H1 (cell line): ENCODE measurements at regions not wholly inside any gene's neighbourhood (a gene's known extent, or its start where the extent isn't known, plus 50 kb on each side); places are given as distances from the start of the nearest gene placed in this dataset.

ENCODE experiments used
- CTCF ChIA-PET: fragments of 300-600 bp; sonication (Branson Sonifier 250); formaldehyde crosslinking; loops from one replicate; lab custom pipeline; 2021; ENCODE audit not compliant: partially characterized antibody; lab: Charles Lee
- POLR2A ChIA-PET: fragments of 300-600 bp; sonication (Branson Sonifier 250); formaldehyde crosslinking; loops from one replicate; lab custom pipeline; 2021; ENCODE audit warnings: inconsistent platforms; ENCODE audit not compliant: partially characterized antibody; lab: Charles Lee
- DNase-seq, 2 experiments: peaks; one replicate each; pipeline versions ENCODE4 v3.0.0 to v3.0.0-alpha.2; 2010 to 2022; ENCODE audit warnings: low spot score in 2 of 2, low read depth in 1 of 2, mixed read lengths in 1 of 2
- FAIRE-seq: peaks from 2 replicates; lab custom pipeline; 2011; peaks lifted over from hg19 to GRCh38; lab: Jason Lieb, UNC
- H2AFZ ChIP-seq: 2 replicates; pipeline ENCODE4 v1.8.1; 2012; ENCODE audit warnings: low read length, inconsistent platforms
- H2AK5ac ChIP-seq: 2 replicates; pipeline ENCODE4 v1.6.1; 2013; ENCODE audit warnings: low read depth, low read length
- H2BK120ac ChIP-seq: replicated peaks from 2 replicates; pipeline ENCODE3; 2013; ENCODE audit warnings: low read depth, low read length, inconsistent platforms
- H2BK12ac ChIP-seq: 2 replicates; pipeline ENCODE4 v1.6.1; 2013; ENCODE audit warnings: low read depth, low read length
- H2BK15ac ChIP-seq: 2 replicates; pipeline ENCODE4 v1.6.1; 2013; ENCODE audit warnings: low read length
- H2BK20ac ChIP-seq: 2 replicates; pipeline ENCODE4 v1.6.1; 2013; ENCODE audit warnings: low read length
- H2BK5ac ChIP-seq: 2 replicates; pipeline ENCODE4 v1.6.1; 2013; ENCODE audit warnings: low read depth, low read length
- H3K14ac ChIP-seq: 2 replicates; pipeline ENCODE4 v1.6.1; 2013; ENCODE audit warnings: inconsistent platforms; ENCODE audit not compliant: insufficient read length
- H3K18ac ChIP-seq: 2 replicates; pipeline ENCODE4 v1.6.1; 2013; ENCODE audit warnings: low read length; ENCODE audit errors: extremely low read depth
- H3K23ac ChIP-seq: 2 replicates; pipeline ENCODE4 v1.6.1; 2013; ENCODE audit warnings: inconsistent platforms; ENCODE audit not compliant: insufficient read length
- H3K23me2 ChIP-seq: 2 replicates; pipeline ENCODE4 v1.6.1; 2013; ENCODE audit warnings: low read depth, low read length
- H3K27ac ChIP-seq: 2 replicates; pipeline ENCODE4 v1.6.1; 2011; ENCODE audit warnings: low read depth, low read length, inconsistent platforms
- H3K27me3 ChIP-seq, 4 experiments: replicated peaks in 1 of 4; 1 replicate in 1 of 4; 2 replicates in 3 of 4; pipeline versions ENCODE4 v1.6.1 to v1.8.1; 2011 to 2013; ENCODE audit warnings: low read length in 3 of 4, mild to moderate bottlenecking in 3 of 4, inconsistent platforms in 2 of 4, mixed read lengths in 2 of 4, moderate library complexity in 1 of 4; ENCODE audit not compliant: control insufficient read depth in 3 of 4, insufficient read depth in 3 of 4; ENCODE audit errors: extremely low read depth in 1 of 4
- H3K36me3 ChIP-seq, 4 experiments: 2 replicates each; pipeline versions ENCODE4 v1.6.1 to v1.8.1; 2011 to 2013; ENCODE audit warnings: mild to moderate bottlenecking in 4 of 4, low read length in 3 of 4, moderate library complexity in 2 of 4, control low read depth in 1 of 4, inconsistent platforms in 1 of 4; ENCODE audit not compliant: insufficient read depth in 4 of 4, control insufficient read depth in 2 of 4
- H3K4ac ChIP-seq: replicated peaks from 2 replicates; pipeline ENCODE3; 2013; ENCODE audit warnings: low read length, low read depth, mixed read lengths, inconsistent platforms; ENCODE audit not compliant: insufficient read length
- H3K4me1 ChIP-seq, 4 experiments: replicated peaks in 1 of 4; 1 replicate in 1 of 4; 2 replicates in 3 of 4; pipeline versions ENCODE4 v1.6.1 to v1.8.1; 2011 to 2013; ENCODE audit warnings: low read length in 3 of 4, inconsistent platforms in 2 of 4, mixed read lengths in 1 of 4; ENCODE audit not compliant: insufficient read depth in 4 of 4, control insufficient read depth in 3 of 4
- H3K4me2 ChIP-seq, 2 experiments: 2 replicates each; pipeline versions ENCODE4 v1.6.1 to v1.8.1; 2011 to 2013; ENCODE audit warnings: low read depth in 2 of 2, low read length in 2 of 2, control low read depth in 1 of 2, inconsistent platforms in 1 of 2, mild to moderate bottlenecking in 1 of 2; ENCODE audit not compliant: insufficient read depth in 1 of 2
- H3K4me3 ChIP-seq, 4 experiments: fragments of 200-600, 300-600 bp in 1 of 4; sonication (generic), shearing (Covaris generic), sonication (Bioruptor Twin) in 1 of 4; 2 replicates each; pipeline versions ENCODE4 v1.5.1 to v1.8.1; 2011 to 2016; ENCODE audit warnings: low read length in 4 of 4, low read depth in 3 of 4, control low read depth in 2 of 4, inconsistent platforms in 2 of 4, mild to moderate bottlenecking in 2 of 4, mixed read lengths in 1 of 4, moderate library complexity in 1 of 4; ENCODE audit not compliant: insufficient read depth in 2 of 4; ENCODE audit errors: extremely low read depth in 1 of 4
- H3K56ac ChIP-seq: replicated peaks from 2 replicates; pipeline ENCODE3; 2013; ENCODE audit warnings: low read depth, mild to moderate bottlenecking, mixed read lengths, low read length, inconsistent platforms; ENCODE audit not compliant: insufficient read length
- H3K79me1 ChIP-seq: 2 replicates; pipeline ENCODE4 v1.6.1; 2013; ENCODE audit warnings: low read depth, low read length, control low read depth
- H3K79me2 ChIP-seq, 2 experiments: 2 replicates each; pipeline versions ENCODE4 v1.6.1 to v1.8.1; 2012 to 2013; ENCODE audit warnings: low read length in 2 of 2, mild to moderate bottlenecking in 2 of 2, inconsistent platforms in 1 of 2; ENCODE audit not compliant: insufficient read depth in 2 of 2, control insufficient read depth in 1 of 2
- H3K9ac ChIP-seq, 4 experiments: replicated peaks in 1 of 4; 1 replicate in 1 of 4; 2 replicates in 3 of 4; pipeline versions ENCODE4 v1.6.1 to v1.8.1; 2011 to 2013; ENCODE audit warnings: low read depth in 3 of 4, low read length in 3 of 4, control low read depth in 2 of 4, mild to moderate bottlenecking in 2 of 4, moderate library complexity in 2 of 4, inconsistent platforms in 1 of 4; ENCODE audit errors: extremely low read depth in 1 of 4
- H3K9me3 ChIP-seq, 2 experiments: 2 replicates each; pipeline versions ENCODE4 v1.6.1 to v1.8.1; 2012 to 2013; ENCODE audit warnings: mild to moderate bottlenecking in 2 of 2, moderate library complexity in 2 of 2, control low read depth in 1 of 2, inconsistent platforms in 1 of 2, low read depth in 1 of 2, low read length in 1 of 2, mixed read lengths in 1 of 2; ENCODE audit not compliant: insufficient read depth in 2 of 2
- H4K20me1 ChIP-seq, 2 experiments: replicated peaks in 1 of 2; 2 replicates each; pipeline versions ENCODE3 to v1.8.1; 2011 to 2013; ENCODE audit warnings: inconsistent platforms in 2 of 2, low read length in 2 of 2, mild to moderate bottlenecking in 1 of 2; ENCODE audit not compliant: insufficient read depth in 2 of 2, control insufficient read depth in 1 of 2
- H4K5ac ChIP-seq: 2 replicates; pipeline ENCODE4 v1.6.1; 2013; ENCODE audit warnings: low read length, low read depth, mixed read lengths, inconsistent platforms; ENCODE audit not compliant: insufficient read length
- H4K8ac ChIP-seq: 2 replicates; pipeline ENCODE4 v1.8.0; 2013; ENCODE audit warnings: mild to moderate bottlenecking, moderate library complexity, low read length, inconsistent platforms; ENCODE audit not compliant: insufficient read depth; ENCODE audit errors: extremely low read depth
- H4K91ac ChIP-seq: replicated peaks from 2 replicates; pipeline ENCODE3; 2013; ENCODE audit warnings: low read length, mixed read lengths, inconsistent platforms; ENCODE audit not compliant: insufficient read length
- CEBPB ChIP-seq: IDR thresholded peaks from 2 replicates; pipeline ENCODE4 v1.6.1; 2012; ENCODE audit warnings: low read depth, low read length
- E2F6 ChIP-seq: IDR thresholded peaks from 2 replicates; pipeline ENCODE4 v1.6.1; 2012; ENCODE audit warnings: inconsistent platforms
- SIX5 ChIP-seq: IDR thresholded peaks from 2 replicates; pipeline ENCODE4 v1.6.1; 2011; ENCODE audit warnings: mild to moderate bottlenecking, low read depth, low read length
- SUZ12 ChIP-seq: fragments of 200-600 bp; sonication (generic); IDR thresholded peaks from 2 replicates; pipeline ENCODE4 v1.6.1; 2012; ENCODE audit warnings: mild to moderate bottlenecking, inconsistent platforms, low read length, moderate library complexity, mixed read lengths
- WGBS, 2 experiments: shearing (Covaris generic) in 1 of 2; methylation state at CpG; one replicate each; pipeline versions ENCODE4 v1.1.6 to v1.1.7; 2013 to 2015; ENCODE audit warnings: low lambda C conversion rate in 2 of 2, mixed read lengths in 2 of 2, inconsistent platforms in 1 of 2, low coverage in 1 of 2, missing lambda C conversion rate in 1 of 2; ENCODE audit not compliant: insufficient replicate concordance in 2 of 2, insufficient coverage in 1 of 2, insufficient read length in 1 of 2; ENCODE audit errors: extremely low coverage in 1 of 2, missing lambda C conversion rate in 1 of 2; 5-methylcytosine and 5-hydroxymethylcytosine counted together

DNA sequence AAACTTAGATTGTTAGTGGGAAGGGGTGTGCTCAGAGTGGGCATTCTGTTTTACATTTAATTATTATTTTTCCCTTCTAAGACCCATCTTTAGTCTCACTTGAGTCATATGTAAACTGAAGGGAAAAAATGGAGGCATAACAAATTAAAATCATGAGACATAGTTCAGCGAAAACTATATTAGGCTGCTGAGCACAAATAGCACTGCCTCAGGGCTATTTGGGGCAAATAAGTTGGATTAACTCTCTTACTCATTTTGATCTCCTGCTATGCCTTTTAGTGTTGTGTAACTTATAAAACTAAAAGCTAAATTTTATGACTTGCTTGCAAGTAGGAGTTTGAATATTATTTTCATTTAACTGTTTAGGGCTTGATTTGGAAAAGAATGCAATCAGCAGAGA is 1329.2 kb upstream of the PCDH7 start:
- Histone ChIP-seq H3K23ac (no peak overlapping the region), H2BK15ac (no peak overlapping the region), H2BK20ac (no peak overlapping the region), H3K23me2 (no peaks in the 10 kb centered on the region), H3K4me2 (no peak overlapping the region), H3K18ac (no peak overlapping the region), H2BK120ac (no peak overlapping the region), H4K91ac (no peak overlapping the region), H4K8ac (no peak overlapping the region), H3K27me3 (no peaks in the 10 kb centered on the region), H3K4me3 (no peak overlapping the region), H2AFZ (no peak overlapping the region), H2BK5ac (no peak overlapping the region), H3K9me3 (peaks cover 12 to 13% of the 10 kb centered on the region in 2 experiments), H4K5ac (no peak overlapping the region), H3K79me1 (no peaks in the 10 kb centered on the region), H3K79me2 (no peaks in the 10 kb centered on the region), H3K56ac (no peak overlapping the region), H3K27ac (no peak overlapping the region), H3K9ac (no peak overlapping the region), H3K36me3 (no peaks in the 10 kb centered on the region; a peak in 1 of 8 replicates), H3K14ac (no peak overlapping the region), H3K4me1 (no peaks in the 10 kb centered on the region), H3K4ac (no peak overlapping the region), H4K20me1 (no peaks in the 10 kb centered on the region), H2AK5ac (no peak overlapping the region), H2BK12ac (no peak overlapping the region)
- DNase-seq (no peak), FAIRE-seq (no peak)
- 100% methylated on average over 1 of the region's 1 CpG; no CpG with 5 or more reads in 1 of the 2 experiments for WGBS, 2 experiments
- ChIA-PET POLR2A (no interaction called here), CTCF (no interaction called here)
- no peak for TF ChIP-seq E2F6
- TF ChIP-seq SUZ12 = no peak
- no peak for TF ChIP-seq SIX5
- no peak for TF ChIP-seq CEBPB
